B cell (primary cell): ENCODE measurements at regions not wholly inside any gene's neighbourhood (a gene's known extent, or its start where the extent isn't known, plus 50 kb on each side); places are given as distances from the start of the nearest gene placed in this dataset.

Experiments used
- CTCF ChIP-seq: fragments of 200-600 bp; IDR thresholded peaks from one replicate; pipeline ENCODE4 v1.8.0; 2022; ENCODE audit warnings: antibody characterized with exemption, mild to moderate bottlenecking
- EZH2 ChIP-seq: IDR thresholded peaks from 2 replicates; pipeline ENCODE4 v1.6.1; 2012; ENCODE audit warnings: borderline replicate concordance, low read depth, mild to moderate bottlenecking, moderate library complexity, low read length; ENCODE audit not compliant: insufficient read depth, poor library complexity, severe bottlenecking

- TF ChIP-seq CTCF (no peak), EZH2 (no peak)
Measured at GRCh38 chr10:131644864-131645658, 255.7 kb upstream of the PPP2R2D start.
